Lower leg skin (tissue), 3 donors: ENCODE measurements at regions not wholly inside any gene's neighbourhood (a gene's known extent, or its start where the extent isn't known, plus 50 kb on each side); places are given as distances from the start of the nearest gene placed in this dataset.

ENCODE experiments used
- POLR2A ChIP-seq, 2 donors: fragments of 450-650 bp; IDR thresholded peaks; one replicate each; pipeline ENCODE4 v1.6.1; 2016 to 2017; ENCODE audit warnings: antibody characterized with exemption in 2 of 2, mild to moderate bottlenecking in 1 of 2, moderate library complexity in 1 of 2
- TF ChIP-seq, protein P1 (sequence below), 3 donors: fragments of 450-650 bp; IDR thresholded peaks; one replicate each; pipeline ENCODE4 v1.5.1; 2016; ENCODE audit warnings: antibody characterized with exemption in 3 of 3, mild to moderate bottlenecking in 3 of 3, moderate library complexity in 2 of 3

DNA sequence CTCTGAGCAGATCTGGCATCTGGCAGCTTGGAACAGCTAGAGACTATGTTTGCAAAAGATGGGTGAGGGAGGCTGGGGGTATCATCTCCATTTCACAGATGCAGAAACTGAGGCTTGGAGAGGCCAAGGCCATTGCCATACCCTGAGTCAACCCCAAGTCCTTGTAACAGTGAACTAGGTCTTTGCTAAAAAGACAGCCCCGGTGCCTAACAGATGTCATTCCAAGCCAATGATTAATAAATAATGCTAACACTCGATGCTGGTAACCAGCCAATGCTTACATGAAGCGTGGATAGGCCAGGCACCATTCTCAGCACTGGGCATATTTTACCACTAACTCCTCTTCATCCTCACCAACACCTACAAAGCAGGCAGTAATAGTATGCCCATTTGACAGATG lies 164.0 kb downstream of the MN1 start:
- no peak for TF ChIP-seq POLR2A (IDR thresholded peaks at IDR 0.05)
- TF ChIP-seq, protein P1, sequence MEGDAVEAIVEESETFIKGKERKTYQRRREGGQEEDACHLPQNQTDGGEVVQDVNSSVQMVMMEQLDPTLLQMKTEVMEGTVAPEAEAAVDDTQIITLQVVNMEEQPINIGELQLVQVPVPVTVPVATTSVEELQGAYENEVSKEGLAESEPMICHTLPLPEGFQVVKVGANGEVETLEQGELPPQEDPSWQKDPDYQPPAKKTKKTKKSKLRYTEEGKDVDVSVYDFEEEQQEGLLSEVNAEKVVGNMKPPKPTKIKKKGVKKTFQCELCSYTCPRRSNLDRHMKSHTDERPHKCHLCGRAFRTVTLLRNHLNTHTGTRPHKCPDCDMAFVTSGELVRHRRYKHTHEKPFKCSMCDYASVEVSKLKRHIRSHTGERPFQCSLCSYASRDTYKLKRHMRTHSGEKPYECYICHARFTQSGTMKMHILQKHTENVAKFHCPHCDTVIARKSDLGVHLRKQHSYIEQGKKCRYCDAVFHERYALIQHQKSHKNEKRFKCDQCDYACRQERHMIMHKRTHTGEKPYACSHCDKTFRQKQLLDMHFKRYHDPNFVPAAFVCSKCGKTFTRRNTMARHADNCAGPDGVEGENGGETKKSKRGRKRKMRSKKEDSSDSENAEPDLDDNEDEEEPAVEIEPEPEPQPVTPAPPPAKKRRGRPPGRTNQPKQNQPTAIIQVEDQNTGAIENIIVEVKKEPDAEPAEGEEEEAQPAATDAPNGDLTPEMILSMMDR (IDR thresholded peaks at IDR 0.05): no peak
